Gastroesophageal sphincter (tissue), 3 donors: ENCODE measurements at regions not wholly inside any gene's neighbourhood (a gene's known extent, or its start where the extent isn't known, plus 50 kb on each side); places are given as distances from the start of the nearest gene placed in this dataset.

Source experiments
- CTCF ChIP-seq, 4 experiments: fragments of 200-600 bp in 2 of 4; fragments of 450-650 bp in 2 of 4; sonication (generic) in 1 of 4; IDR thresholded peaks; one replicate each; pipeline ENCODE4 v1.5.1; 2017 to 2019; ENCODE audit warnings: antibody characterized with exemption in 4 of 4, mild to moderate bottlenecking in 2 of 4, moderate library complexity in 2 of 4
- EP300 ChIP-seq: sonication (generic); formaldehyde crosslinking; IDR thresholded peaks from one replicate; pipeline ENCODE4 v1.6.1; 2017; ENCODE audit warnings: antibody characterized with exemption, mild to moderate bottlenecking
- POLR2A ChIP-seq, 2 donors: fragments of 450-650 bp; IDR thresholded peaks; one replicate each; pipeline ENCODE4 v1.6.1; 2017; ENCODE audit warnings: antibody characterized with exemption in 2 of 2, mild to moderate bottlenecking in 2 of 2, moderate library complexity in 1 of 2
- POLR2AphosphoS5 ChIP-seq: sonication (generic); formaldehyde crosslinking; IDR thresholded peaks from one replicate; pipeline ENCODE4 v1.6.1; 2017; ENCODE audit warnings: antibody characterized with exemption

DNA sequence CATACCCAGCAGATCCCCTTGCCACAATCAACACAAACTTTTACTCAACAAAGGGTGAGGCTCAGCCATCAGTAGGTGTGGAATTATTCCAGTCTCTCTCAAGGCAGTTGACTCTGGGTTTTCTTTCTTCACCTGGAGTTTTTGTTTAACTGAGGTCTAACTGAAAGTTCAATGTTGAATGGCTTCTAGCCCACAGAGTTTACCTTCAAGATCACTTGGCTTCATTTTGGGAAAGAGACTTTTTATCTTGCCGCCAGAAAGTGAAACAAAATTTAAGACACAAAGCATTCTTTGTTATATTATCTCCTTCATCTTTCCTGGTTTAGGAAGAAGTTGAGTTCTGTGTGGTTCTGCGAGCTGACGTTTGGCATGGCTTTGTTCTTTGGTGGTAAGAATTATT lies 83.8 kb upstream of the RASGEF1B start:
- TF ChIP-seq CTCF (IDR thresholded peaks at IDR 0.05), result no peak
- TF ChIP-seq POLR2A (IDR thresholded peaks at IDR 0.05), result no peak
- TF ChIP-seq EP300, result no peak
- TF ChIP-seq POLR2AphosphoS5, result no peak
